ENCODE measurements at regions not wholly inside any gene's neighbourhood (a gene's known extent, or its start where the extent isn't known, plus 50 kb on each side); places are given as distances from the start of the nearest gene placed in this dataset.

- no peak for TF ChIP-seq SMARCE1 (IDR thresholded peaks at IDR 0.05; ENCODE audit: borderline replicate concordance)
- no peak for TF ChIP-seq POLR2A (IDR thresholded peaks at IDR 0.05; ENCODE audit: insufficient read depth in 1 of 2, low read depth in 2 of 2, low read length in 2 of 2)
- TF ChIP-seq BRCA1 (CRISPR knock-in tag; IDR thresholded peaks at IDR 0.05): no peak
- TF ChIP-seq, protein P1, sequence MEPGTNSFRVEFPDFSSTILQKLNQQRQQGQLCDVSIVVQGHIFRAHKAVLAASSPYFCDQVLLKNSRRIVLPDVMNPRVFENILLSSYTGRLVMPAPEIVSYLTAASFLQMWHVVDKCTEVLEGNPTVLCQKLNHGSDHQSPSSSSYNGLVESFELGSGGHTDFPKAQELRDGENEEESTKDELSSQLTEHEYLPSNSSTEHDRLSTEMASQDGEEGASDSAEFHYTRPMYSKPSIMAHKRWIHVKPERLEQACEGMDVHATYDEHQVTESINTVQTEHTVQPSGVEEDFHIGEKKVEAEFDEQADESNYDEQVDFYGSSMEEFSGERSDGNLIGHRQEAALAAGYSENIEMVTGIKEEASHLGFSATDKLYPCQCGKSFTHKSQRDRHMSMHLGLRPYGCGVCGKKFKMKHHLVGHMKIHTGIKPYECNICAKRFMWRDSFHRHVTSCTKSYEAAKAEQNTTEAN (CRISPR knock-in tag; conservative IDR thresholded peaks at IDR 0.05): no peak
- TF ChIP-seq, protein P2, sequence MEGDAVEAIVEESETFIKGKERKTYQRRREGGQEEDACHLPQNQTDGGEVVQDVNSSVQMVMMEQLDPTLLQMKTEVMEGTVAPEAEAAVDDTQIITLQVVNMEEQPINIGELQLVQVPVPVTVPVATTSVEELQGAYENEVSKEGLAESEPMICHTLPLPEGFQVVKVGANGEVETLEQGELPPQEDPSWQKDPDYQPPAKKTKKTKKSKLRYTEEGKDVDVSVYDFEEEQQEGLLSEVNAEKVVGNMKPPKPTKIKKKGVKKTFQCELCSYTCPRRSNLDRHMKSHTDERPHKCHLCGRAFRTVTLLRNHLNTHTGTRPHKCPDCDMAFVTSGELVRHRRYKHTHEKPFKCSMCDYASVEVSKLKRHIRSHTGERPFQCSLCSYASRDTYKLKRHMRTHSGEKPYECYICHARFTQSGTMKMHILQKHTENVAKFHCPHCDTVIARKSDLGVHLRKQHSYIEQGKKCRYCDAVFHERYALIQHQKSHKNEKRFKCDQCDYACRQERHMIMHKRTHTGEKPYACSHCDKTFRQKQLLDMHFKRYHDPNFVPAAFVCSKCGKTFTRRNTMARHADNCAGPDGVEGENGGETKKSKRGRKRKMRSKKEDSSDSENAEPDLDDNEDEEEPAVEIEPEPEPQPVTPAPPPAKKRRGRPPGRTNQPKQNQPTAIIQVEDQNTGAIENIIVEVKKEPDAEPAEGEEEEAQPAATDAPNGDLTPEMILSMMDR (CRISPR knock-in tag; IDR thresholded peaks at IDR 0.05): no peak
- no peak for TF ChIP-seq ZBED4 (CRISPR knock-in tag; IDR thresholded peaks at IDR 0.05; ENCODE audit: borderline replicate concordance)
- TF ChIP-seq SUZ12 (IDR thresholded peaks at IDR 0.05; ENCODE audit: low read depth, low read length): no peak
- TF ChIP-seq, protein P3, sequence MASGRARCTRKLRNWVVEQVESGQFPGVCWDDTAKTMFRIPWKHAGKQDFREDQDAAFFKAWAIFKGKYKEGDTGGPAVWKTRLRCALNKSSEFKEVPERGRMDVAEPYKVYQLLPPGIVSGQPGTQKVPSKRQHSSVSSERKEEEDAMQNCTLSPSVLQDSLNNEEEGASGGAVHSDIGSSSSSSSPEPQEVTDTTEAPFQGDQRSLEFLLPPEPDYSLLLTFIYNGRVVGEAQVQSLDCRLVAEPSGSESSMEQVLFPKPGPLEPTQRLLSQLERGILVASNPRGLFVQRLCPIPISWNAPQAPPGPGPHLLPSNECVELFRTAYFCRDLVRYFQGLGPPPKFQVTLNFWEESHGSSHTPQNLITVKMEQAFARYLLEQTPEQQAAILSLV (CRISPR knock-in tag; IDR thresholded peaks at IDR 0.05; ENCODE audit: borderline replicate concordance): no peak
- TF ChIP-seq, protein P4, sequence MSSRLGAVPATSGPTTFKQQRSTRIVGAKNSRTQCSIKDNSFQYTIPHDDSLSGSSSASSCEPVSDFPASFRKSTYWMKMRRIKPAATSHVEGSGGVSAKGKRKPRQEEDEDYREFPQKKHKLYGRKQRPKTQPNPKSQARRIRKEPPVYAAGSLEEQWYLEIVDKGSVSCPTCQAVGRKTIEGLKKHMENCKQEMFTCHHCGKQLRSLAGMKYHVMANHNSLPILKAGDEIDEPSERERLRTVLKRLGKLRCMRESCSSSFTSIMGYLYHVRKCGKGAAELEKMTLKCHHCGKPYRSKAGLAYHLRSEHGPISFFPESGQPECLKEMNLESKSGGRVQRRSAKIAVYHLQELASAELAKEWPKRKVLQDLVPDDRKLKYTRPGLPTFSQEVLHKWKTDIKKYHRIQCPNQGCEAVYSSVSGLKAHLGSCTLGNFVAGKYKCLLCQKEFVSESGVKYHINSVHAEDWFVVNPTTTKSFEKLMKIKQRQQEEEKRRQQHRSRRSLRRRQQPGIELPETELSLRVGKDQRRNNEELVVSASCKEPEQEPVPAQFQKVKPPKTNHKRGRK (CRISPR knock-in tag; IDR thresholded peaks at IDR 0.05): no peak
- TF ChIP-seq SOX13 (IDR thresholded peaks at IDR 0.05): no peak
- TF ChIP-seq SOX13 (CRISPR knock-in tag; conservative IDR thresholded peaks at IDR 0.05 in 1 of 2, IDR thresholded peaks at IDR 0.05 in 1 of 2): no peak
- TF ChIP-seq HNF4G (IDR thresholded peaks at IDR 0.05; ENCODE audit: borderline replicate concordance, low read depth, low read length): no peak
- no peak for TF ChIP-seq HNF4G (CRISPR knock-in tag; IDR thresholded peaks at IDR 0.05; ENCODE audit: borderline replicate concordance, low read depth)
Observed at GRCh38 chr1:168442931-168443330, 100.9 kb downstream of the XCL2 start.
